OCI-LY3 (cell line): ENCODE measurements at regions not wholly inside any gene's neighbourhood (a gene's known extent, or its start where the extent isn't known, plus 50 kb on each side); places are given as distances from the start of the nearest gene placed in this dataset.

Experiments used
- EZH2phosphoT487 ChIP-seq: fragments of 200-600 bp; shearing (Covaris generic); IDR thresholded peaks from 2 replicates; pipeline ENCODE4 v1.6.1; 2018; ENCODE audit warnings: antibody characterized with exemption, mixed run types, low read depth
- TF ChIP-seq, protein P1 (sequence below): fragments of 200-600, 300-600 bp; sonication (generic); IDR thresholded peaks from 2 replicates; pipeline ENCODE4 v1.5.1; 2014; ENCODE audit warnings: antibody characterized with exemption, low read length, low read depth

- TF ChIP-seq, protein P1, sequence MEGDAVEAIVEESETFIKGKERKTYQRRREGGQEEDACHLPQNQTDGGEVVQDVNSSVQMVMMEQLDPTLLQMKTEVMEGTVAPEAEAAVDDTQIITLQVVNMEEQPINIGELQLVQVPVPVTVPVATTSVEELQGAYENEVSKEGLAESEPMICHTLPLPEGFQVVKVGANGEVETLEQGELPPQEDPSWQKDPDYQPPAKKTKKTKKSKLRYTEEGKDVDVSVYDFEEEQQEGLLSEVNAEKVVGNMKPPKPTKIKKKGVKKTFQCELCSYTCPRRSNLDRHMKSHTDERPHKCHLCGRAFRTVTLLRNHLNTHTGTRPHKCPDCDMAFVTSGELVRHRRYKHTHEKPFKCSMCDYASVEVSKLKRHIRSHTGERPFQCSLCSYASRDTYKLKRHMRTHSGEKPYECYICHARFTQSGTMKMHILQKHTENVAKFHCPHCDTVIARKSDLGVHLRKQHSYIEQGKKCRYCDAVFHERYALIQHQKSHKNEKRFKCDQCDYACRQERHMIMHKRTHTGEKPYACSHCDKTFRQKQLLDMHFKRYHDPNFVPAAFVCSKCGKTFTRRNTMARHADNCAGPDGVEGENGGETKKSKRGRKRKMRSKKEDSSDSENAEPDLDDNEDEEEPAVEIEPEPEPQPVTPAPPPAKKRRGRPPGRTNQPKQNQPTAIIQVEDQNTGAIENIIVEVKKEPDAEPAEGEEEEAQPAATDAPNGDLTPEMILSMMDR = no peak
- no peak for TF ChIP-seq EZH2phosphoT487
Measured at GRCh38 chr15:69601711-69602504, 149.3 kb downstream of the RPLP1 start.
